ENCODE measurements at regions not wholly inside any gene's neighbourhood (a gene's known extent, or its start where the extent isn't known, plus 50 kb on each side); places are given as distances from the start of the nearest gene placed in this dataset.

GRCh38 chr2:200758341-200758740 is 53.4 kb upstream of the BZW1 start:
- TF ChIP-seq CTCF (IDR thresholded peaks at IDR 0.05; ENCODE audit: control insufficient read depth, insufficient read depth, low read depth, low read length, missing control alignments), result no peak
- no peak overlapping the region for H3K4me3 ChIP-seq (ENCODE audit: control insufficient read depth, low read depth, low read length)
- no peak for DNase-seq (ENCODE audit: low read depth)

- no peak for DNase-seq (ENCODE audit: low read depth)
- TF ChIP-seq CTCF (IDR thresholded peaks at IDR 0.05; ENCODE audit: control insufficient read depth, insufficient read depth, low read depth, low read length, missing control alignments), result no peak
- H3K4me3 ChIP-seq (ENCODE audit: control insufficient read depth, low read depth, low read length), result no peak overlapping the region
Measured at GRCh38 chr2:200761266-200761665, 50.4 kb upstream of the BZW1 start.

Measured in AG09309 (cell line).